Stimulated activated CD4-positive, alpha-beta T cell treated with anti-CD3 and anti-CD28 coated beads, Interleukin-12 subunit alpha, Interleukin-12 subunit beta, amount 100 ng/mL, for 24 hours (primary cell): ENCODE measurements at regions not wholly inside any gene's neighbourhood (a gene's known extent, or its start where the extent isn't known, plus 50 kb on each side); places are given as distances from the start of the nearest gene placed in this dataset.
"Not testable (repeated sequence)": the region's sequence is repeated elsewhere in the genome, so short reads cannot be mapped to it uniquely, and the experiment has no call there.

Experiments used
- DNase-seq, 2 experiments: peaks; one replicate each; pipeline ENCODE4 v3.0.0-alpha.2; 2020; ENCODE audit warnings: low read depth in 2 of 2

- DNase-seq, result peak; percentile 51 to 59
Observed at GRCh38 chr14:21913759-21914158, 240.1 kb upstream of the OR4E1 start.

DNA sequence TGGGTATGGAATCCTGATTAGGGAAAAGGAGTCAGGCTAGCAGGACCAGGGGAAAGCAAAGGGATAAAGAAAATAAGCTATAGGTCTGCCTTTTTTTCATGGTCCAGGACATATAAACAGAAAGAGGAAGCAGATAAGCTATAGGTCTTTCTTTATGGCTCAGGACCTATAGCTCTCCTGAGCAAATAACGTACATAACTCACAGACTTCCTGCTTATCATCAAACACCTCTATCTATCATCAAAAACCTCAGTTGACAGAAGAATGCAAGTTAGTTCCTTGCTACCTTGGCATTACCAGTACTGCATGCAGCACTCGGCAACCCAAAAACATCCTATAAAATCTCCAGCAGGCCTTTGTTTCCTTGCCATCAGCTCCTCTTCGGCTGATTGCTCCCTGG, 238.7 kb upstream of the OR4E1 start:
- no peak for DNase-seq

GRCh38 chr14:21911877-21912276, 238.3 kb upstream of the OR4E1 start:
- DNase-seq, result no peak

- DNase-seq, result no peak
Observed at GRCh38 chr14:21910260-21910659, 236.6 kb upstream of the OR4E1 start.

- no peak for DNase-seq
Observed at GRCh38 chr14:21902561-21903181, 229.1 kb upstream of the OR4E1 start.

GRCh38 chr14:21894898-21895194, 221.2 kb upstream of the OR4E1 start:
- not testable (repeated sequence) for DNase-seq

GRCh38 chr14:21894003-21894897, 220.6 kb upstream of the OR4E1 start:
- peak in 1 of 2 experiments; percentile 41 for DNase-seq

- no peak for DNase-seq
Observed at GRCh38 chr14:21891921-21892320, 218.3 kb upstream of the OR4E1 start.

DNA sequence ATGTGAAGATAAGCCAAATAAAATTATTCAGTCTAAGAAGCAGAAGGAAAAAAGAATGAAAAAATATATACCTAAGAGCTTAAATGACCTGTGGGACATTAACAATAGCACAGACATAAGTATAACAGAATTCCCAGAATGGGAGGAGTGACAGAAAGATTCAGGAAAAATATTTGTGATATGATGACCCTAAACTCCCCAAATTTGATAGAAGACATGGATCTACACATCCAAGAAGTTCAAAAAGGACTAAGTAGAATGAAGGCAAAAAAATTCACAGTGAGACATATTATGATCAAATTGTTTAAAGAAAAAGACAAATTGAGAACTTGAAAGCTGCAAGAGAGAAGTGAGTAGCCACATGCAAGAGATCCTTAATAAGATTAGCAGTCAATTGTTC, 211.4 kb upstream of the OR4E1 start:
- no peak for DNase-seq

GRCh38 chr14:21882226-21882625, 208.6 kb upstream of the OR4E1 start:
- no peak for DNase-seq

- DNase-seq, result no peak
Observed at GRCh38 chr14:21880918-21881317, 207.3 kb upstream of the OR4E1 start.

GRCh38 chr14:21875791-21876190, 202.2 kb upstream of the OR4E1 start:
- DNase-seq, result no peak

- no peak for DNase-seq
Observed at GRCh38 chr14:21874946-21875345, 201.3 kb upstream of the OR4E1 start.

- no peak for DNase-seq
Observed at GRCh38 chr14:21874167-21874566, 200.5 kb upstream of the OR4E1 start.

DNA sequence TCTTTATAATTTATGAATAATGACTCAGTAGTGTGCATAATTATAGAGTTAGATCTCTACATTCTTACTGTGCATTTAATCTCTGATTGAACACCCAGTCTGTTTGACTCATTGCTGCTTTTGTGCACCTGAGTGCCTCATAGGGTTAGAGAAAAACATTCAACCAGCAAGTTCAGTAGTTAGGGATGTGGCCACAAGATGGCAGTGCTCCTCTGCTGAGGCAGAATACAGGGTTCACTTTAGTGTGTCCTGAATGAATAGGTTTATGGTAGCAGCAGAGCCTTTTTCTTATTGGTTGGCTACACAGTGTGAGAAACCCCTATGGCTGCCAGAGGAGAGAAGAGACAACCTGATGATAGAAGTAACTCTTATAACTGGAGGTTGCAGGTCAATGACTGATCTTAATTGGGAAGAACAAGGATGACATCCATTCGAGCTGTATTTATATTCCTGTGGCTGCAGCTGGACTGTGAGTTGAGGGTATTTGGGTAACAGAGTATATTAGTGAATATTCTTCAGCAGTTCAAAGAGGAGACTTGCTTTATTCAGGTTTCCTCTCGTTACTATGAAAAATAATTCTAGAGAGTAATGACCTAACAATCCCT, 194.9 kb upstream of the OR4E1 start:
- peak; percentile 55 to 80 for DNase-seq

DNA sequence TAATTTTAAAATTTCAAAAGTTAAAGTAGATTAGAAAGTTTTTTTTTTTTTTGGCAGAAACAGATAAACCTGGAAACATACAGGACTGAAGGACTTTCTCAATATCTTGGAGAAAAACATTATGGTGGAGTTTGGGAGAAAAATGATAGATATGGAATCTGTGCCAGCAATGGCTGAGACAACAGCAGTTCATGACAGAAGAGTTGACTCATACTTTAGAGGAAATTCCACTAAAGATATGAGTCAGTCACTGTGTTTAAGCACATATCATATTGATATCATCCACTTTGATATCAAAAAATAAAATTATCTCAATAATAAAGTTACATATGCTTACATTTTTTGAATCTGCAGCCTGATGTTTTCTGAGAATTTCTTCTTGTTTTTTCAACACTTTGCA, 193.9 kb upstream of the OR4E1 start:
- no peak for DNase-seq

DNA sequence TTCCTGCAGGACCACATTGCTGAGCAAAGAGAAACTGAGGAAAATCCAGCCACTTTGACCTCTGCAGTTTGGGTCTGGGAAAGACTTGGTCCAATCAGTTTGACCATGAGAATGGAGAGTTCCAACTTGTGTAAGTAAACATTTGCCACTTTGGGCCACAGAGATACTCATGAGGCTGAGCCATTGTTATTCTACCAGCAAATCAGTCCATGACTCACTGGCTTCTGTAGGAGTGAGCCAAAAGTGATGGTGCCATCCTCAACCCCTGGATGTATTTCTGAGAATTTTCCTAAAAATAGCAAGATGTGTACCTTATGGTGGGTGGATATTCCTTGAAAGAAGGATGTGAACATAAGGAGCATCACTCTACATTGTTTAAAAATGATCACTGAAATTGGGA, 192.9 kb upstream of the OR4E1 start:
- no peak for DNase-seq

- no peak for DNase-seq
Observed at GRCh38 chr14:21863289-21863688, 189.7 kb upstream of the OR4E1 start.

DNA sequence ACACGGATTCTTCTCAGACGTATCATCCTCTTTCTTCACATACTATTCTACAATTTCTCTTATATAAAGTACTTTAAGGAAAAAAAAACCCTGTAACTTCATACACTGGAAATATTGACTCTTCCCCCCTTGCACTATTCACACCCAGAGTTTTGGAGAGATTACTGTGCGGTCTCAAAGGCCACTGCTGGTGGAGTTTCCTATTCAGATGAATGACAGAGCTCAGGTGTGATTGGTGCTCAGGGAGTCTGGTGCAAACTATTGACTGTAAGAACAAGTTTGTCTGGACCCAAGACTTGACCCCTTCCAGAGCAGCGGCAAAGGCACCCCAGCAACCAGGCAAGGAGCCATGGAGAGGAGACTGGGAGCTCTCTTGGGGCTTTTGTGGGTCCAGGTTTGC, 187.5 kb upstream of the OR4E1 start:
- DNase-seq, result no peak

DNA sequence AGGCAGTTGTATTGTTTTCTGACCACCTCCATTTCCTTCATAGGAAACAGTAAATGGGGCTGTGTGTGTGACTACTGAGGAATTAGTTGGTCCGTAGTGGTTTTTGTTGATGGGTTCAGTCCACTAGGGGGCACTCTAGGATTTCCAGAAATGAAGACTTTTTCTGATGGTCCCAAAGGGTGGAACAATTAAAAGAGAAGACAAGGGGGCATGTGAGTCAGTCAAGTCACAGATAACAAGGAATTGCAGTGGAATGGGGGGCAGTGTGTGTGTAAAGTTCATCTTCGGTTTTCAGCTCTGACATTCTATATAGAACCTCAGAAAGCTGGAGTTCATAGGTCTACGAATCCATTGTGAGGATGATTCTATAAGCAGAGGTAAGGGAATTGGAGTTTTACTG, 186.6 kb upstream of the OR4E1 start:
- peak in 1 of 2 experiments; percentile 19 for DNase-seq

- no peak for DNase-seq
Observed at GRCh38 chr14:21852775-21853174, 179.2 kb upstream of the OR4E1 start.

DNA sequence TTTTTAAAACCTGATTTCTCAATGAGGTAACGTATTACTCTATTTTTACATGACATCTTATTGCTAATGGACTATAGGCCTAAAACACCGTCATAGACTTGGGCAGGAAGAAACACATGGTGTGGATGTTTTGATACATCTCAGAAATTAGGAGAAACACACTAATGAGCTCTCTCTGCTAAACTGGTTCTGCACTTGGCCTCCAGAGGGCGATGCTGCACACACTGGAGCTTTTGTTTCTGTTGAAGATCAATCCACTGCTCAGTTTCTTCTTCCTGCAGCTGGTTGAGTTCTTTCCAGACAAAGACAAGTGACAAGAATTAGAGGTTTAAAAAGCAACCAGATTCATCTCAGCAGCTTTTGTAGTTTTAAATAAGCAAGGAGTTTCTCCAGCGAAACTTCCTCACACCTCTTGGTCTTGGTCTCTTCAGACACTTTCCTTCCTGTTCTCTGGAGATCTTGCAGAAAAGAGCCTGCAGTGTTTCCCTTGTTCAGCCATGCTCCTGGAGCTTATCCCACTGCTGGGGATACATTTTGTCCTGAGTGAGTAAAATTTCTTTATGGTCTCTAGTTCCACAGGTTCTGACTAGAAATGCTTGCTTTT, 178.5 kb upstream of the OR4E1 start:
- peak; percentile 43 to 63 for DNase-seq

DNA sequence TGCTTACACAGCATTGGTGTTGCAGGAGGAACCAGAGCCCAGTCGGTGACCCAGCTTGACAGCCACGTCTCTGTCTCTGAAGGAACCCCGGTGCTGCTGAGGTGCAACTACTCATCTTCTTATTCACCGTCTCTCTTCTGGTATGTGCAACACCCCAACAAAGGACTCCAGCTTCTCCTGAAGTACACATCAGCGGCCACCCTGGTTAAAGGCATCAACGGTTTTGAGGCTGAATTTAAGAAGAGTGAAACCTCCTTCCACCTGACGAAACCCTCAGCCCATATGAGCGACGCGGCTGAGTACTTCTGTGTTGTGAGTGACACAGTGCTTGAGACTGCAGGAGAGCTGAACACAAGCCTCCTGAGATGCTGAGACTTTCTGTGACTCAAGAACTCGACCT, 173.3 kb upstream of the OR4E1 start:
- not testable (repeated sequence) for DNase-seq
